SK-N-SH treated with all-trans-retinoic acid at 6 μM for 48 hours (cell line): ENCODE measurements at regions not wholly inside any gene's neighbourhood (a gene's known extent, or its start where the extent isn't known, plus 50 kb on each side); places are given as distances from the start of the nearest gene placed in this dataset.
A peak's percentile ranks its signal among the peaks of the same experiment; 100 is the strongest.

Experiments
- ATAC-seq: fragments of 200-7000 bp; cut with Tn5 transposase; 3 replicates; pipeline ENCODE4 v1.9.1; 2020; ENCODE audit warnings: mild to moderate bottlenecking, moderate library complexity
- ARNTL ChIP-seq: fragments of 450-650 bp; formaldehyde crosslinking; IDR thresholded peaks from 2 replicates; pipeline ENCODE4 v1.5.0; 2020; ENCODE audit warnings: low read depth, mild to moderate bottlenecking, moderate library complexity, borderline replicate concordance
- BACH2 ChIP-seq: fragments of 250-450 bp; sonication (Bioruptor Pico); IDR thresholded peaks from 2 replicates; pipeline ENCODE4 v1.9.0; 2021; ENCODE audit warnings: mild to moderate bottlenecking, borderline replicate concordance
- CSDC2 ChIP-seq: fragments of 250-450 bp; sonication (Bioruptor Pico); IDR thresholded peaks from 2 replicates; pipeline ENCODE4 v1.5.0; 2020; ENCODE audit warnings: mild to moderate bottlenecking, moderate library complexity
- ESRRG ChIP-seq: fragments of 250-450 bp; sonication (Bioruptor Pico); IDR thresholded peaks from 2 replicates; pipeline ENCODE4 v1.6.1; 2021; ENCODE audit warnings: mild to moderate bottlenecking
- GLIS3 ChIP-seq: fragments of 250-450 bp; sonication (Bioruptor Pico); IDR thresholded peaks from 2 replicates; pipeline ENCODE4 v1.5.0; 2020; ENCODE audit warnings: mild to moderate bottlenecking, moderate library complexity
- ISL1 ChIP-seq: fragments of 250-450 bp; sonication (Bioruptor Pico); IDR thresholded peaks from 2 replicates; pipeline ENCODE4 v2.1.2; 2022; ENCODE audit warnings: mild to moderate bottlenecking, moderate library complexity
- OSR1 ChIP-seq: fragments of 250-450 bp; sonication (Bioruptor Pico); IDR thresholded peaks from 2 replicates; pipeline ENCODE4 v1.8.0; 2022; ENCODE audit warnings: moderate library complexity, mild to moderate bottlenecking, inconsistent platforms
- PPARA ChIP-seq: fragments of 250-450 bp; sonication (Bioruptor Pico); IDR thresholded peaks from 2 replicates; pipeline ENCODE4 v1.5.0; 2020; ENCODE audit warnings: mild to moderate bottlenecking, borderline replicate concordance
- RARB ChIP-seq: fragments of 250-450 bp; sonication (Bioruptor Pico); IDR thresholded peaks from 2 replicates; pipeline ENCODE4 v1.8.0; 2021; ENCODE audit warnings: mild to moderate bottlenecking, moderate library complexity
- SNAI2 ChIP-seq: fragments of 250-450 bp; sonication (Bioruptor Pico); IDR thresholded peaks from 2 replicates; pipeline ENCODE4 v1.5.0; 2020; ENCODE audit warnings: mild to moderate bottlenecking, moderate library complexity
- TCF4 ChIP-seq: fragments of 250-450 bp; sonication (Bioruptor Pico); IDR thresholded peaks from 2 replicates; pipeline ENCODE4 v1.8.0; 2021; ENCODE audit warnings: mild to moderate bottlenecking, moderate library complexity, borderline replicate concordance
- TOX ChIP-seq: fragments of 250-450 bp; sonication (Bioruptor Pico); IDR thresholded peaks from 2 replicates; pipeline ENCODE4 v1.8.0; 2021; ENCODE audit warnings: mild to moderate bottlenecking, moderate library complexity, borderline replicate concordance
- ZC3H10 ChIP-seq: fragments of 250-450 bp; sonication (Bioruptor Pico); IDR thresholded peaks from 2 replicates; pipeline ENCODE4 v1.5.1; 2021; ENCODE audit warnings: mild to moderate bottlenecking, moderate library complexity
- ZFP3 ChIP-seq: fragments of 250-450 bp; sonication (Bioruptor Pico); IDR thresholded peaks from 2 replicates; pipeline ENCODE4 v1.5.0; 2020; ENCODE audit warnings: mild to moderate bottlenecking, moderate library complexity
- ZFP30 ChIP-seq: fragments of 450-650 bp; formaldehyde crosslinking; IDR thresholded peaks from 2 replicates; pipeline ENCODE4 v1.5.0; 2022; ENCODE audit warnings: mild to moderate bottlenecking, moderate library complexity
- ZNF70 ChIP-seq: fragments of 450-650 bp; formaldehyde crosslinking; IDR thresholded peaks from 2 replicates; pipeline ENCODE4 v1.5.0; 2020; ENCODE audit warnings: mild to moderate bottlenecking, moderate library complexity
- ZNF8 ChIP-seq: fragments of 450-650 bp; formaldehyde crosslinking; IDR thresholded peaks from 2 replicates; pipeline ENCODE4 v1.5.0; 2020; ENCODE audit warnings: mild to moderate bottlenecking, moderate library complexity
- TF ChIP-seq, protein P1 (sequence below): fragments of 250-450 bp; sonication (Bioruptor Pico); IDR thresholded peaks from 2 replicates; pipeline ENCODE4 v1.5.1; 2020; ENCODE audit warnings: low read depth, mild to moderate bottlenecking, moderate library complexity
- TF ChIP-seq, protein P2 (sequence below): fragments of 250-450 bp; sonication (Bioruptor Pico); IDR thresholded peaks from 2 replicates; pipeline ENCODE4 v1.8.0; 2021; ENCODE audit warnings: low read depth, mild to moderate bottlenecking, moderate library complexity, borderline replicate concordance
- TF ChIP-seq, protein P3 (sequence below): fragments of 250-450 bp; sonication (Bioruptor Pico); IDR thresholded peaks from 2 replicates; pipeline ENCODE4 v1.8.0; 2020; ENCODE audit warnings: mild to moderate bottlenecking, moderate library complexity, borderline replicate concordance
- TF ChIP-seq, protein P4 (sequence below): fragments of 250-450 bp; sonication (Bioruptor Pico); IDR thresholded peaks from 2 replicates; pipeline ENCODE4 v1.5.1; 2021; ENCODE audit warnings: mild to moderate bottlenecking, moderate library complexity

DNA sequence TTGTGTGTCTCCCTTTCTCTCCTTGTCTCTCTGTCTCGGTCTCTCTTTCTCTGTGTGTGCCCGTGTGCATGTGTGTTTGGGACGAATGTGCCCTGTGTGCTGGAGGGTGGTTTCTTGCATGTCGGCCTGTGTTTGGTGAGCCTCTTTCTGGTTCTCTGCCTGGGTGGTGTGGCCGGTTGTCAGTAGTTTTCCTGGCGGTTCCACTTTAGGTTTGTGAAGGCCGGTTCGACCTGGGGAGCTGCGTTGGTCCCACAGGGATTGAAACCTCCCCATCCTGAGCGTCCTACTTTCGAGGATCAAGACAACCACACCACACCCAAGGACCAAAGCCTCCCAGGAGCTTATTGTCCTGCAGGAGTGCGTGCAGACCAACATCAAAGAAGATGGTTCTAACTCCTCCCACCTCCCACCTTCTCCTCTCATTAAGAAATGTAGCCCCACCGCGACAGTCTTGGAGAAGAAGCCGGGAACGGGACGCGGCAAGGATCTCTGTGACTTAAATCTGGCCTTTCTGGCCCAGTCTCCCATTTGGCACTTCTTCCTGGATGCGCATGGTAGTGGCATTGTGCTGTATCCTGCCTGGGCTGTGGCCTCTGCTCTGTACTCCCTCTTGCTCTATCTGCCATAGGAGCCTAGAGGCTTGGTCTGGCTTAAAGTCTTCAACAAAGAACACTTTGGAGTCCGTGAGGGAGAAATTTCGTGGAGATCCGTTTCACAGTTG, 1685.0 kb downstream of the TP53TG3F start:
- TF ChIP-seq ESRRG (CRISPR knock-in tag) (no peak), ZC3H10 (CRISPR knock-in tag) (no peak), ZFP3 (CRISPR knock-in tag) (no peak), ZNF8 (CRISPR knock-in tag) (no peak), OSR1 (CRISPR knock-in tag) (no peak), BACH2 (CRISPR knock-in tag) (no peak), CSDC2 (CRISPR knock-in tag) (no peak), ARNTL (CRISPR knock-in tag) (no peak), TOX (CRISPR knock-in tag) (no peak), PPARA (CRISPR knock-in tag) (no peak), ZNF70 (CRISPR knock-in tag) (no peak)
- TF ChIP-seq, protein P1, sequence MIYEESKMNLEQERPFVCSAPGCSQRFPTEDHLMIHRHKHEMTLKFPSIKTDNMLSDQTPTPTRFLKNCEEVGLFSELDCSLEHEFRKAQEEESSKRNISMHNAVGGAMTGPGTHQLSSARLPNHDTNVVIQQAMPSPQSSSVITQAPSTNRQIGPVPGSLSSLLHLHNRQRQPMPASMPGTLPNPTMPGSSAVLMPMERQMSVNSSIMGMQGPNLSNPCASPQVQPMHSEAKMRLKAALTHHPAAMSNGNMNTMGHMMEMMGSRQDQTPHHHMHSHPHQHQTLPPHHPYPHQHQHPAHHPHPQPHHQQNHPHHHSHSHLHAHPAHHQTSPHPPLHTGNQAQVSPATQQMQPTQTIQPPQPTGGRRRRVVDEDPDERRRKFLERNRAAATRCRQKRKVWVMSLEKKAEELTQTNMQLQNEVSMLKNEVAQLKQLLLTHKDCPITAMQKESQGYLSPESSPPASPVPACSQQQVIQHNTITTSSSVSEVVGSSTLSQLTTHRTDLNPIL = no peak
- TF ChIP-seq, protein P2, sequence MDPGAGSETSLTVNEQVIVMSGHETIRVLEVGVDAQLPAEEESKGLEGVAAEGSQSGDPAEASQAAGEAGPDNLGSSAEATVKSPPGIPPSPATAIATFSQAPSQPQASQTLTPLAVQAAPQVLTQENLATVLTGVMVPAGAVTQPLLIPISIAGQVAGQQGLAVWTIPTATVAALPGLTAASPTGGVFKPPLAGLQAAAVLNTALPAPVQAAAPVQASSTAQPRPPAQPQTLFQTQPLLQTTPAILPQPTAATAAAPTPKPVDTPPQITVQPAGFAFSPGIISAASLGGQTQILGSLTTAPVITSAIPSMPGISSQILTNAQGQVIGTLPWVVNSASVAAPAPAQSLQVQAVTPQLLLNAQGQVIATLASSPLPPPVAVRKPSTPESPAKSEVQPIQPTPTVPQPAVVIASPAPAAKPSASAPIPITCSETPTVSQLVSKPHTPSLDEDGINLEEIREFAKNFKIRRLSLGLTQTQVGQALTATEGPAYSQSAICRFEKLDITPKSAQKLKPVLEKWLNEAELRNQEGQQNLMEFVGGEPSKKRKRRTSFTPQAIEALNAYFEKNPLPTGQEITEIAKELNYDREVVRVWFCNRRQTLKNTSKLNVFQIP = no peak

DNA sequence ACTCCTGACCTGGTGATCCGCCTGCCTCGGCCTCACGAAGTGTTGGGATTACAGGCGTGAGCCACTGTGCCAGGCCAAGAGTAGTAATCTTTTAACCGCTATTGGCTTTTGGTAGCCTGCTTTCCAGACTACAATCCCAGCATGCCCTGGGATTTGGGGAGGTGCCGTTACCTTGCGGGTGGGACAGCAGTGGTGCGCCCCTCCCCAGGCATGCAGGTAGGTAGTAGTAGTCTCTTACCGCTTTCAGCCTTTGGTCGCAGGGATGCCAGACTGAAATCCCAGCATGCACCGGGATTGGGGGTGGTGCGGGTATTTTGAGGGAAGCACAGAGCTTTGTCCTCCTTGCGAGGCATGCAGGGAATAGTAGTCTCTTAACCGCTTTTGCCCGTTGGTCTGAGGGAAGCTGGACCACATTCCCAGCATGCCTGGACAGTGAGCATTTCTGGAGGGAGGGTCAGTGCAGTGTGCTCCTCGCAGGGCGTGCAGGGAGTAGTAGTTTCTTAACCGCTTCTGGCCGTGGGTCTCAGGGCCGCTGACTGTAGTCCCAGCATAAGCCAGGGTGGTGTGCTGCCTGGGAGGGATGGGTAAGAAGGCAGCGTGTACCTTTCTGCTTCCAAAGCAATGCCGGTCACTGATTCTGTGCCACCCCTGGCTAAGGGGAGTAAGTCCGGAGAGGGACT, 1686.8 kb downstream of the TP53TG3F start:
- peak; percentile 61 for ATAC-seq
- TF ChIP-seq PPARA (CRISPR knock-in tag) (no peak), CSDC2 (CRISPR knock-in tag) (no peak), TCF4 (no peak), ZFP30 (no peak), RARB (CRISPR knock-in tag) (no peak)
- TF ChIP-seq, protein P3, sequence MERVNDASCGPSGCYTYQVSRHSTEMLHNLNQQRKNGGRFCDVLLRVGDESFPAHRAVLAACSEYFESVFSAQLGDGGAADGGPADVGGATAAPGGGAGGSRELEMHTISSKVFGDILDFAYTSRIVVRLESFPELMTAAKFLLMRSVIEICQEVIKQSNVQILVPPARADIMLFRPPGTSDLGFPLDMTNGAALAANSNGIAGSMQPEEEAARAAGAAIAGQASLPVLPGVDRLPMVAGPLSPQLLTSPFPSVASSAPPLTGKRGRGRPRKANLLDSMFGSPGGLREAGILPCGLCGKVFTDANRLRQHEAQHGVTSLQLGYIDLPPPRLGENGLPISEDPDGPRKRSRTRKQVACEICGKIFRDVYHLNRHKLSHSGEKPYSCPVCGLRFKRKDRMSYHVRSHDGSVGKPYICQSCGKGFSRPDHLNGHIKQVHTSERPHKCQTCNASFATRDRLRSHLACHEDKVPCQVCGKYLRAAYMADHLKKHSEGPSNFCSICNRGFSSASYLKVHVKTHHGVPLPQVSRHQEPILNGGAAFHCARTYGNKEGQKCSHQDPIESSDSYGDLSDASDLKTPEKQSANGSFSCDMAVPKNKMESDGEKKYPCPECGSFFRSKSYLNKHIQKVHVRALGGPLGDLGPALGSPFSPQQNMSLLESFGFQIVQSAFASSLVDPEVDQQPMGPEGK (CRISPR knock-in tag) = no peak
- TF ChIP-seq, protein P1 = no peak

More for the DNA sequence above, 1685.0 kb downstream of the TP53TG3F start:
- no peak for ATAC-seq

DNA sequence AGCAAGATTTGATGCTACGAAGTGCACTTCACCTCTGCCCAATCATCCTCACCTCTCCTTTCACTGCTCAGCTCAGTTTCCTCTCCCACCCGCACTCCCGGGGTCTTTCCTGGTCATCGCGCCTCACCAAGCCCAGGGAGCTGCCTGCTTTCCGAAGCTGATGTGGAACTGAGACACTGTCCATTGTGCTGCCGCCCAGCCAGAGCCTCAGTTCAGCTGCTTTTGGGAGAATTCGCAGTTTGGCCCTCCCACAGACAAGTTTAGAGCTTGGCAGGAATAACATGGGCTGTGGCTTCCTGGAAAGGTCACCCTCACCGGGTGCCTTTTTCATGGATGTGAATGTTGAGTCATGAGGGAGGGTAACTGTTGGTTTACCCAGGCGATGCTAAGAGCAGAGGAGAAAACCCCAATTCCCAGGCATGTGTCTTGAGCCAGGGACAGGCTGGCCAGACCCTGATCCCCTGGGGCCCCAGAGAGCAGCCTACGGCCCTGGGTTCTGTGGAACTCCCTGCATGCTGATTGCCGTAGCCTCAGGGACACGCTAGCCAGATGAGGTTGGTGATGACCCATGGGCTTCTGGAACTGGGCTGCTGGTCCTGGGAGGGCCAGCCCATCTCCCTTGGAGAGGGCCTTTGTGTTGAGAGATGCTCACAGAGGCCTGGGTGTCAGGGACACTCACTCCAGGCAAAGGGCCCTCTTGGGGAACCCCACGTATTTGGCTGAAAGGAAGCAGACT, 1687.5 kb downstream of the TP53TG3F start:
- ATAC-seq = no peak
- TF ChIP-seq, protein P4, sequence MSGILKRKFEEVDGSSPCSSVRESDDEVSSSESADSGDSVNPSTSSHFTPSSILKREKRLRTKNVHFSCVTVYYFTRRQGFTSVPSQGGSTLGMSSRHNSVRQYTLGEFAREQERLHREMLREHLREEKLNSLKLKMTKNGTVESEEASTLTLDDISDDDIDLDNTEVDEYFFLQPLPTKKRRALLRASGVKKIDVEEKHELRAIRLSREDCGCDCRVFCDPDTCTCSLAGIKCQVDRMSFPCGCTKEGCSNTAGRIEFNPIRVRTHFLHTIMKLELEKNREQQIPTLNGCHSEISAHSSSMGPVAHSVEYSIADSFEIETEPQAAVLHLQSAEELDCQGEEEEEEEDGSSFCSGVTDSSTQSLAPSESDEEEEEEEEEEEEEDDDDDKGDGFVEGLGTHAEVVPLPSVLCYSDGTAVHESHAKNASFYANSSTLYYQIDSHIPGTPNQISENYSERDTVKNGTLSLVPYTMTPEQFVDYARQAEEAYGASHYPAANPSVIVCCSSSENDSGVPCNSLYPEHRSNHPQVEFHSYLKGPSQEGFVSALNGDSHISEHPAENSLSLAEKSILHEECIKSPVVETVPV (CRISPR knock-in tag) = no peak
- TF ChIP-seq, protein P2 = no peak
- TF ChIP-seq GLIS3 (CRISPR knock-in tag) (no peak), ESRRG (CRISPR knock-in tag) (no peak), SNAI2 (CRISPR knock-in tag) (no peak), OSR1 (CRISPR knock-in tag) (no peak), ZFP30 (no peak), TCF4 (no peak), ISL1 (CRISPR knock-in tag) (no peak), ZFP3 (CRISPR knock-in tag) (no peak), ZC3H10 (CRISPR knock-in tag) (no peak), PPARA (CRISPR knock-in tag) (no peak)
- TF ChIP-seq, protein P3 (CRISPR knock-in tag) = no peak
